Mammary epithelial cell (primary cell): ENCODE measurements at regions not wholly inside any gene's neighbourhood (a gene's known extent, or its start where the extent isn't known, plus 50 kb on each side); places are given as distances from the start of the nearest gene placed in this dataset.

Source experiments
- EZH2 ChIP-seq: IDR thresholded peaks from 2 replicates; pipeline ENCODE4 v1.6.1; 2012; ENCODE audit warnings: low read length, inconsistent platforms, borderline replicate concordance
- TF ChIP-seq, protein P1 (sequence below), 2 donors: IDR thresholded peaks in 1 of 2; conservative IDR thresholded peaks in 1 of 2; 2 replicates each; pipeline ENCODE4 v1.5.1; 2011 to 2012; ENCODE audit warnings: inconsistent platforms in 2 of 2, low read length in 2 of 2, mild to moderate bottlenecking in 2 of 2, control low read depth in 1 of 2, low read depth in 1 of 2; ENCODE audit not compliant: insufficient read depth in 1 of 2; ENCODE audit errors: extremely low read depth in 1 of 2

DNA sequence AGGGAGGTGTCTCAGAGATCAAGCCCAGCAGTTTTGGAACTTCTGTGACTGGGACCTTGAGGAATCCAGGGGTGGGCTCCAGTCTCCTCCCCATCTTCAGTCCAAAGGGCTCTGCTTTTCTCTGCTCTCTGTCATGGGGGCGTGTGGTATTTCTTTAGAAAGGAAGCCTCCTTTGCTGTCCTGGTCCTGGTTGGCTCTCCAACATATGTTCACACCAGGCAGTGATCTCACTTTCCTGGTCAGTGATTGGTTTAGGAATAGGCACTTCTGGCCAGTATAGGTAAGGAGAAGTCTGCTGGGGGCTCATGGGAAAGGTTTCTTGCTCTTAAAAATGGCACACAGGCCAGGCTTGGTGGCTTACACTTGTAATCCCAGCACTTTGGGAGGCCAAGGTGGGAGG is 115.5 kb upstream of the HAAO start:
- TF ChIP-seq, protein P1, sequence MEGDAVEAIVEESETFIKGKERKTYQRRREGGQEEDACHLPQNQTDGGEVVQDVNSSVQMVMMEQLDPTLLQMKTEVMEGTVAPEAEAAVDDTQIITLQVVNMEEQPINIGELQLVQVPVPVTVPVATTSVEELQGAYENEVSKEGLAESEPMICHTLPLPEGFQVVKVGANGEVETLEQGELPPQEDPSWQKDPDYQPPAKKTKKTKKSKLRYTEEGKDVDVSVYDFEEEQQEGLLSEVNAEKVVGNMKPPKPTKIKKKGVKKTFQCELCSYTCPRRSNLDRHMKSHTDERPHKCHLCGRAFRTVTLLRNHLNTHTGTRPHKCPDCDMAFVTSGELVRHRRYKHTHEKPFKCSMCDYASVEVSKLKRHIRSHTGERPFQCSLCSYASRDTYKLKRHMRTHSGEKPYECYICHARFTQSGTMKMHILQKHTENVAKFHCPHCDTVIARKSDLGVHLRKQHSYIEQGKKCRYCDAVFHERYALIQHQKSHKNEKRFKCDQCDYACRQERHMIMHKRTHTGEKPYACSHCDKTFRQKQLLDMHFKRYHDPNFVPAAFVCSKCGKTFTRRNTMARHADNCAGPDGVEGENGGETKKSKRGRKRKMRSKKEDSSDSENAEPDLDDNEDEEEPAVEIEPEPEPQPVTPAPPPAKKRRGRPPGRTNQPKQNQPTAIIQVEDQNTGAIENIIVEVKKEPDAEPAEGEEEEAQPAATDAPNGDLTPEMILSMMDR (conservative IDR thresholded peaks at IDR 0.05 in 1 of 2, IDR thresholded peaks at IDR 0.05 in 1 of 2; ENCODE audit: extremely low read depth in 1 of 2, insufficient read depth in 1 of 2, low read depth in 1 of 2, low read length in 2 of 2), result no peak
- no peak for TF ChIP-seq EZH2
